Activated T-cell treated with anti-CD3 and anti-CD28 coated beads, Interleukin-2, amount 50 U/mL, for 48 hours (primary cell): ENCODE measurements at regions not wholly inside any gene's neighbourhood (a gene's known extent, or its start where the extent isn't known, plus 50 kb on each side); places are given as distances from the start of the nearest gene placed in this dataset.
A peak's percentile ranks its signal among the peaks of the same experiment; 100 is the strongest.

Experiments used
- DNase-seq, 2 experiments: peaks; one replicate each; pipeline ENCODE4 v3.0.0-alpha.2; 2020

DNA sequence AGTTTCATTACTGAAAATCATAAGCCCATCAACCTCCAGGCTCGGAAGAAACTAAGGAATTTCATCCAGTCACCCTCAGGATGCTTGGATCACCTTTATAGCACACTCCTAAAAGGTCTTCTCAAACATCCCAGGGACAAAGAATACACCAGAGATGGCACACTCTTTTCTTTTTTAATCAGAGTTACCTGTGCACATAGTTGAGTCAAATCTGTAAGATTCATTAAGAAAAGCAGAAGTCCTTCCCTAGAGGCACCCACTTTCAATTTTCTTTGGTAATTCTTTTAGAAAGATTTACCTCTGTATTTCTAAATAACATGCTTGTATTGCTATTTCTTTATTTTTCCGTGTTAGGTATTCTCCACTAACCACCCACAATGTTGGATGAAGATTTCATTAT lies 50.6 kb upstream of the IL6 start:
- no peak for DNase-seq

DNA sequence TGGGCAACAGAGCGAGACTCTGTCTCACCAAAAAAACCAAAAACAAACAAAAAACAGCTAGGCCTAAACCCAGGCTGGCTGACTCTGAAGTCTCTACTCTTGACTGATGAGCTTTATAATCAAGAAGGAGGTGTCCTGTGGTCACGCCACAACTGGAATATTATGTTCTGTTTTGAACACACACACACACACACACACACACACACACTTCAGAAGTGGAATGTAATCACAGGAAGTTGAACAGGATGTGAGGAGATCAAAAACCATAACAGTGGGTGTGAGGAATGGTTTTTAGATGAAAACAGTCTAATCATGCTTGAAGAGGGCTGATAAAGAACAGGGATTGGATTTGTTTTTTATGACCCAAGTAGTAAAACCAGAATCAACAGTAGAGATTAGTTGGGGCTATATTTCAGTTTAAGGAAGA lies 51.1 kb upstream of the IL6 start:
- DNase-seq = no peak

- no peak for DNase-seq
Measured at GRCh38 chr7:22675421-22675820, 51.6 kb upstream of the IL6 start.

- no peak for DNase-seq
Measured at GRCh38 chr7:22672846-22673680, 53.9 kb upstream of the IL6 start.

GRCh38 chr7:22671177-22671879 lies 55.7 kb upstream of the IL6 start:
- DNase-seq = no peak

DNA sequence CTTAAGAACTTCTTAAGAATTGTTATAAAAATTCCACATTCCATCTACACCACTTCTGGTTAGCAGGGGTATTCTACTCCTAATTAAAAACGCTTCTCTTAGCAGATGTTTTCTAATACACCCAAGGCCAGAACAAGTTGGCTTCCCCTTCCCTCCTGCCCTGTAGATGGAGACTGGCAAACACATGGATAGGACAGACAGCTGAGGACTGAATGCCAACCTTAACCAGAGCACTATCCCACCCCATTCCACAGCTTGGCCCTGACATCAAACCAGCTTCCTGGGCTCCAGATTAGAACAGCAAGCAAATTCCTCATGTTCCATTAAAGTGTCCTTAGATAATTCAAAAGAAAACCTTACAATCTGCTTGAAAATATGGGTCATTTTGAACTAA lies 56.6 kb upstream of the IL6 start:
- no peak for DNase-seq

DNA sequence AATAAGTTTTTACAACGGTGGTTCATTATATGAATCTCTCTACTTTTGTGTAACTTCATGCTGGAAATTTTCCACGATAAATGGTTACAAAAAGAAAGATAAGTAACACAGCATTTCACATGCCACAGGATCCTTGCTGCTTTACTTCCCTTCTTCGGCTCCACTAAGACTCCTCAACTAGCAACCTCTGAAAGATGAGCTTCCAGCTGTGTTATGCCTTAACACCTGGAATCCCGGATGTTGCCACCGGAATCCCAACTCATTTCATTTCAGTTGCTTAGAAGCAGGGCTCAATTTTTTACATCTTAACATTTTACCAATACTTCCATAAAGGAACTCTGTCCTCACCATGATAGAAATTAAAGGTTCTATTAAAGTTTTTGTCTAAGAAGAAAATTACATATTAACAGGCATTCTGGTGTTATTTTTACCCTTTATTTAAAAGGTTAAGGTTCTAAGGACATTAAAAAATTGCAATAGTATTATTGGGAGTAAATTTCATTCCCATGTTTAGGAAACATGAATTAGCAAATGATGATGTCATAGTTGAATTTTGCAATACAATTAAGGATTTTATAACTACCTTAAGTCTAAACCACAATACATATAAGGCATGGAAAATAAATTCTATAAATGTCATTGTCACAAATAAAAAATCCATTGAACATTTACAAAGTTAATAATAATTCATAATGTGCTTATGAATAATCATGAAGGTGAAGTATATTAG lies 57.1 kb upstream of the IL6 start:
- no peak for DNase-seq

DNA sequence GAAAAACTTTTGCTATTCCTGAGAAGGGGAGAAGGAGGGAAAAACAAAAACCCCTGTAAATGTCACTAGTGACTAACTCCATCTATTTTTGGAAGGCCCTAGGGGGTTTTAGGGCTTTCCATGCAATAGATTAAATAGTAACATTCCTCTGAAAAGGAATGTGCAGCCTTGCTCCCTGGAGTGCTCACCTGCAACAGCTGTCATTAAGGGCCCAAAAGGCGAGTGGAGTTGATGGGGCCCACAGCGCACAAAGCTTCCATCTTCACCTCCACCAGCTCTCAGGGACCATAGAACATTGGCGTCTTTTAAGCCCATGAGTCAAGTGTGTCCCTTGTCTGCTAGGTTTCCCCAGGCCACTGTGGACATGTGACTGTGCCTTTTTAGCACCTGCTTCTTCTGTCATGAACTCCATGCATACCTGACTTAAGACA lies 58.0 kb upstream of the IL6 start:
- DNase-seq = no peak

GRCh38 chr7:22667562-22668239 lies 59.3 kb upstream of the IL6 start:
- no peak for DNase-seq

DNA sequence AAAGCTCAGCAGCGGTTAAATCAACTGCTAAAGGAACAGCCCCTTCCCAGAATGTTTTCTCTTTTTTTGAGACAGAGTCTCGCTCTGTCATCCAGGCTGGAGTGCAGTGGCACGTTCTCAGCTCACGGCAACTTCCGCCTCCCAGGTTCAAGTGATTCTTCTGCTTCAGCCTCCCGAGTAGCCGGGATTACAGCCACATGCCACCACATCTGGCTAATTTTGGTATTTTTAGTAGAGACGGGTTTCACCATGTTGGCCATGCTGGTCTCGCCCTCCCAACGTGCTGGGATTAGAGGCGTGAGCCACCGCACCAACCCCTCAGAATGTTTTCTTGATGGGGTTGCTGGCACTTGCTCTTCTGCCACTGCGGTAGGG lies 59.8 kb upstream of the IL6 start:
- no peak for DNase-seq

GRCh38 chr7:22666732-22667131 lies 60.3 kb upstream of the IL6 start:
- DNase-seq = no peak

GRCh38 chr7:22665923-22666322 lies 61.1 kb upstream of the IL6 start:
- DNase-seq = peak; percentile 51 to 61

DNA sequence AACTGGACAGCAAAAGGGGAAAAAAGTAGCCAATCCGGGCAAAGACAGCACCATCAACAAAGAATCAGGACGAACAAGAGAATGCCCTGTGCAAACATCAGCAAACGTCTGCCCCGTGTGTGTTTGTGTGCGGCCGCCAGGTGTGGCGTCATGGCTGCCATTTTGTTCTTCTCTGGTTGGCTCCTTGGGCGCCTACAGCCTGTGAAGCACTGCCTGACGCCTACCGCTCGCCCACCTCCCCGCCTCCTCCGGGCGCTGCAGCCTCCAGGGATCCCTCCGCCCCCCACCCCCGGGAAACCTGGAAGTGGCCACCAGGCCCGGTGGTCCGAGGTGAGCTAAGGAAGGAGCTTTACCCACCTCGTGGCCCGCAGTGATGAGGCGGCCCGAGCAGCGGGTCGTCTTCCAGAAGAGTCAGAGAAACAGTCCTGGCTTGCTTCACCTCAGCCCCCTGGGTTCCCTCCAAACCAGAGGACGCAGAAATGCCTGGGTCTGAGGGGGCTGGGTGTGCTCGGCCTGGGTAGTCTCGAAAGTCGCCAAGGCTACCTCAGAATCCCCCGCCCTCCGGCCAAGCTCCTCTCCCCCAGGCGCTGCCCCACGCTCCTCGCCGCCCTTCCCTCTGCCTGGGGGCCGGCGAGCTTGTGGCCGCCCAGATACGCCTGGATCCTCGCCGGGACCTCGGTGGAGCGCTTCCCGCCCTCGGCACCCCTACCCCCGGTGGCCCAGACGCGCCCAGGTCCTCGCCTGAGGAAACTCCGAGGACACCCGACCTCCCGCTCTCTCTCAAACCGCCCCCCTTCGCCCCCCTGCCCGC lies 61.8 kb upstream of the IL6 start:
- no peak for DNase-seq

DNA sequence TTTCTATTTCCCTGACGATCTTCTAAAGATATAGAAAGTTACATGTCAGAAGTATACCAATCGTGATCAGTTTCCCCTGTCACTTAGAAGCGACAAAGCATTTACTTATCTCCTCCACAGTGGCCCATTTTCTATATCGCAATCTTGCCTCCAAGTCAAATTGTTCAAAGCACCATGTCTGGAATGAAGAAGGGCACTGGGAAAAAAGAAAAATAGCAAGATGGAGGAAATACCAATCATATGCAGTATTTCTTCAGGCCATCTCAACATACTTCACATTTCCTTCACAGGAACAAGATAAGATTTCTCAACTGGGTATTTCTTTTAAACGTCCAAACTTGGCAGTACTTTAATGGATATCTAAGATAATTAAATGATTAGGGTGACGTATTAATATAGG lies 63.3 kb upstream of the IL6 start:
- no peak for DNase-seq

- no peak for DNase-seq
Measured at GRCh38 chr7:22663357-22663718, 63.7 kb upstream of the IL6 start.

DNA sequence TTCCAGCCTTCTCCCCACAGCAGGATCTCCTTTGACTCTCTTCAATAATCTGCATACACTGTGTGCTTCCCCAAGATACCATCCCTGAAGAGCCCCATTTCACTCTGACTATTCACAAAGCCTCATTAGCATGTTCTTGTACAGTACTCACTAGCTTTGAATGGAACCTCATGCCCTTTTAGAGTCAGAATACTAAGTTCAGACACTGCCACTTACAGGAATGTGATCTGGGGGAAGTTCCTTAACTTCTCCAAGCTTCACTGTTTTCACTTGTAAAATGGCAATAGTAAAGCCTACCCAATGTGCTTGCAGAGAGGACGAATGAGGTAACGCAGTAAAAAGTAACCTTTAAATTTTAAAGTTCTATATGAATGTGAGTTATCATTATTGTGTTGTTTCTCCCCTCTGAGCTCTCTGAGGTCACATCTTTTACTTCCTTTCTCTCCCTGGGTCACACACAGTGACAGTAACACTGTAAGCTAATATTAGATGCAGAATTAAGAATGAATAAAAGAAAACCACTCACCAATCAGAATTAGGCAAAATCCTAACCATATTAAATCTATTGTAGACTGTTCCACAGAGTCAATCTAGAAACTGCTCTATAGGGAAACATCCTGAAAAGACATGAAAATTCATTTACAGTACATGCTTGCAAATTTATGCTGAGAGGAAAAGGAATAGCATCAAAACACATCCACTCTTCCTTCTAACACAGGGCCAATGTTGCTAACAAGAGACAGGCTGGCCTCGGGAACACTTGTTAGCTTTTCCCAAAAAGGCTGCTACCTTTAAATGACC lies 64.2 kb upstream of the IL6 start:
- DNase-seq = no peak

DNA sequence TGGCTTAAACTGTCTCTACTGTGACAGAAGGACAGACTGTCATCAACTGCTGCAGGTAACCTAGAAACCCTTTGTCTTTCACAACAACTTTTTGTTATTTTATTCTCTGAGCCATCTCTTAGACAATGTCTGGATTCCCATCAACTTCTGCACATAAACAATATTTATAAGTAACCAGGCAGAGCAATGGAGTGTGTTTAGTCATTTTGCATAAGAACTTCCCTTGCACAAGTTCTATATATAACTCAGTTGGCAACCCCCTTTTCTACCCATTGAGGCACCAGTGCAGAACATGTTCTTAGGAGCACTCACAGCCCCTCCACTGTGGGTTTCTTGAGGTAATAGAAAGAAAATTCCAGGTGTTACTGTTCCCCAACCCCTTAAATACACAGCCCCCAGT lies 65.0 kb upstream of the IL6 start:
- DNase-seq = no peak

DNA sequence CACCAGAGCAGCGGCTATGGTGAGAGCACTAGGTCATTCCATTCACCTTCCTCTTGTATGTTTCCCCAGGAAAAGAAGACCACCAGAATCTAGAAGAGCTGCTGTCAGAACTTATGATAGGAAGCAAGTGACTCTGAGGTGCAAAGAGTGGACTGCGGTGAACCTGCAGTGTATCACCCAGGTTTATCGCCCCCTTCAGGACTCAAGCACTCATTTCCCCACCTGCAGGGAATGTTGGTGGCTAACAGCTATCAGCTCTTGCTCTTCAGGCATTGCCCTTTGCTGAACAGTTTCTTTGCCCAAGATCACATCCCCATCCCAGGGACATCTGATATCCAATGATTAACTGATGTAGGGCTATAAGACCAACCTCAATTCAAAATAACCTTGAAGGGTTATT lies 66.3 kb upstream of the IL6 start:
- DNase-seq = no peak

- DNase-seq = no peak
Measured at GRCh38 chr7:22660293-22660692, 66.7 kb upstream of the IL6 start.

- no peak for DNase-seq
Measured at GRCh38 chr7:22659741-22660140, 67.3 kb upstream of the IL6 start.

DNA sequence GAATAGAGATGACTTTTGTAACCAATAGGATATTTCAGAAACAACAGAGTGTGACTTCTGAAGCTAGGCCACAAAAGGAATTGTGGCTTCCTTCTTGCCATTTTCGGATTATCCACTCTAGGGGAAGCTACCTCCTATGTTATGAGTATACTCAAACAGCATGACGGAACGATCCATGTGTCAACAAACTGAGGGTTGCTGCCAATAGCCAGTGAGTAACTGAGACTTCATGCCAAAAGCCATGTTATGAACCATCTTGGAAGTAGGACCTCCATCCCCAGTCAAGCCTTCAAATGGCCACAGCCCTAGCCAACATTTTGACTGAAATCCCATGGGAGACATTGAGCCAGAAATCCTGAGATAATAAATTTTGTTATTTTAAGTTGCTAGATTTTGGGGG lies 69.0 kb upstream of the IL6 start:
- no peak for DNase-seq

GRCh38 chr7:22657479-22657878 lies 69.5 kb upstream of the IL6 start:
- DNase-seq = no peak
